WTC11 (cell line): ENCODE measurements at regions not wholly inside any gene's neighbourhood (a gene's known extent, or its start where the extent isn't known, plus 50 kb on each side); places are given as distances from the start of the nearest gene placed in this dataset.

Experiments used
- ATAC-seq: fragments of 200-7000 bp; cut with Tn5 transposase; 2 replicates; pipeline ENCODE4 v1.10.0; 2021; ENCODE audit warnings: mild to moderate bottlenecking, moderate library complexity
- CTCF ChIA-PET: fragments of 300-600 bp; sonication (Branson Sonifier 250); formaldehyde crosslinking; loops from one replicate; lab custom pipeline; 2021; ENCODE audit warnings: antibody characterized with exemption; lab: Charles Lee
- POLR2A ChIA-PET: fragments of 350-600 bp; sonication (Branson Sonifier 250); formaldehyde crosslinking; loops from one replicate; lab custom pipeline; 2021; ENCODE audit warnings: antibody characterized with exemption; lab: Charles Lee
- DNase-seq: peaks from one replicate; pipeline ENCODE4 v3.0.0; 2021; ENCODE audit warnings: low spot score
- H3K27ac Mint-ChIP-seq: 2 replicates; pipeline ENCODE4 v1.8.0; 2021; ENCODE audit warnings: mixed read lengths
- H3K27me3 Mint-ChIP-seq: 2 replicates; pipeline ENCODE4 v1.8.0; 2021; ENCODE audit warnings: low read depth, mild to moderate bottlenecking, moderate library complexity, mixed read lengths
- H3K36me3 Mint-ChIP-seq: 2 replicates; pipeline ENCODE4 v1.8.0; 2021; ENCODE audit warnings: mixed read lengths
- H3K4me1 Mint-ChIP-seq: 2 replicates; pipeline ENCODE4 v1.8.0; 2022; ENCODE audit warnings: mixed read lengths
- H3K4me3 Mint-ChIP-seq: 2 replicates; pipeline ENCODE4 v1.8.0; 2021; ENCODE audit warnings: mild to moderate bottlenecking, moderate library complexity, mixed read lengths
- H3K9me3 Mint-ChIP-seq: 2 replicates; pipeline ENCODE4 v1.8.0; 2021; ENCODE audit warnings: mixed read lengths
- CREB1 ChIP-seq: sonication (generic); formaldehyde crosslinking; IDR thresholded peaks from 2 replicates; pipeline ENCODE4 v1.8.0; 2023; ENCODE audit warnings: mild to moderate bottlenecking, missing genetic modification reagents
- CREM ChIP-seq: sonication (generic); formaldehyde crosslinking; IDR thresholded peaks from 2 replicates; pipeline ENCODE4 v1.8.1; 2022; ENCODE audit warnings: mild to moderate bottlenecking, missing genetic modification reagents, moderate library complexity
- ELF4 ChIP-seq: sonication (generic); formaldehyde crosslinking; IDR thresholded peaks from 2 replicates; pipeline ENCODE4 v1.8.1; 2022; ENCODE audit warnings: low read depth, mild to moderate bottlenecking, moderate library complexity, missing genetic modification reagents
- ESRRA ChIP-seq: sonication (generic); formaldehyde crosslinking; IDR thresholded peaks from 2 replicates; pipeline ENCODE4 v1.8.1; 2022; ENCODE audit warnings: mild to moderate bottlenecking, missing genetic modification reagents, borderline replicate concordance
- ETV6 ChIP-seq: sonication (generic); formaldehyde crosslinking; IDR thresholded peaks from 2 replicates; pipeline ENCODE4 v1.8.1; 2022; ENCODE audit warnings: mild to moderate bottlenecking, missing genetic modification reagents
- FOXJ3 ChIP-seq: sonication (generic); formaldehyde crosslinking; IDR thresholded peaks from 2 replicates; pipeline ENCODE4 v1.9.0; 2021; ENCODE audit warnings: missing genetic modification reagents, mild to moderate bottlenecking, borderline replicate concordance
- FOXP1 ChIP-seq: sonication (generic); formaldehyde crosslinking; IDR thresholded peaks from 2 replicates; pipeline ENCODE4 v1.8.0; 2022; ENCODE audit warnings: missing genetic modification reagents, mild to moderate bottlenecking, moderate library complexity, borderline replicate concordance
- GRHL2 ChIP-seq: fragments of 250-450 bp; sonication (Bioruptor Pico); IDR thresholded peaks from 2 replicates; pipeline ENCODE4 v1.8.0; 2022; ENCODE audit warnings: mild to moderate bottlenecking, moderate library complexity; ENCODE audit not compliant: insufficient replicate concordance, severe bottlenecking
- GTF2I ChIP-seq: fragments of 250-450 bp; sonication (Bioruptor Pico); conservative IDR thresholded peaks from 2 replicates; pipeline ENCODE4 v1.4.0; 2021; ENCODE audit warnings: mild to moderate bottlenecking
- JUN ChIP-seq: sonication (generic); formaldehyde crosslinking; IDR thresholded peaks from 2 replicates; pipeline ENCODE4 v1.8.0; 2023; ENCODE audit warnings: mild to moderate bottlenecking, missing genetic modification reagents
- KAT7 ChIP-seq: sonication (generic); formaldehyde crosslinking; IDR thresholded peaks from 2 replicates; pipeline ENCODE4 v1.8.1; 2023; ENCODE audit warnings: missing genetic modification reagents, mild to moderate bottlenecking, borderline replicate concordance
- MXD4 ChIP-seq: fragments of 250-450 bp; sonication (Bioruptor Pico); IDR thresholded peaks from 2 replicates; pipeline ENCODE4 v1.8.0; 2021; ENCODE audit warnings: mild to moderate bottlenecking, moderate library complexity, borderline replicate concordance
- NFE2L1 ChIP-seq: sonication (generic); formaldehyde crosslinking; IDR thresholded peaks from 2 replicates; pipeline ENCODE4 v1.8.1; 2023; ENCODE audit warnings: missing genetic modification reagents
- NFYB ChIP-seq: sonication (generic); formaldehyde crosslinking; conservative IDR thresholded peaks from 2 replicates; pipeline ENCODE4 v1.8.0; 2022; ENCODE audit warnings: low read depth, missing genetic modification reagents
- NR2C2 ChIP-seq: sonication (generic); formaldehyde crosslinking; IDR thresholded peaks from 2 replicates; pipeline ENCODE4 v1.8.0; 2022; ENCODE audit warnings: mild to moderate bottlenecking, missing genetic modification reagents
- OVOL2 ChIP-seq: fragments of 250-450 bp; sonication (Bioruptor Pico); IDR thresholded peaks from 2 replicates; pipeline ENCODE4 v1.9.0; 2021; ENCODE audit warnings: mild to moderate bottlenecking, borderline replicate concordance
- RELA ChIP-seq: sonication (generic); formaldehyde crosslinking; IDR thresholded peaks from 2 replicates; pipeline ENCODE4 v1.8.1; 2022; ENCODE audit warnings: missing genetic modification reagents, mild to moderate bottlenecking, borderline replicate concordance
- RORB ChIP-seq: fragments of 250-450 bp; sonication (Bioruptor Pico); IDR thresholded peaks from 2 replicates; pipeline ENCODE4 v1.9.0; 2021; ENCODE audit warnings: mild to moderate bottlenecking
- SMAD4 ChIP-seq: sonication (generic); formaldehyde crosslinking; IDR thresholded peaks from 2 replicates; pipeline ENCODE4 v1.8.0; 2022; ENCODE audit warnings: mild to moderate bottlenecking, missing genetic modification reagents
- TEAD1 ChIP-seq: sonication (generic); formaldehyde crosslinking; IDR thresholded peaks from 2 replicates; pipeline ENCODE4 v1.8.0; 2022; ENCODE audit warnings: mild to moderate bottlenecking, missing genetic modification reagents
- ZNF121 ChIP-seq: sonication (generic); formaldehyde crosslinking; IDR thresholded peaks from 2 replicates; pipeline ENCODE4 v1.8.0; 2023; ENCODE audit warnings: missing genetic modification reagents
- ZNF138 ChIP-seq: sonication (generic); formaldehyde crosslinking; conservative IDR thresholded peaks from 2 replicates; pipeline ENCODE4 v1.8.1; 2022; ENCODE audit warnings: mild to moderate bottlenecking, moderate library complexity, missing genetic modification reagents
- ZNF219 ChIP-seq: sonication (generic); formaldehyde crosslinking; IDR thresholded peaks from 2 replicates; pipeline ENCODE4 v1.8.0; 2023; ENCODE audit warnings: missing genetic modification reagents, mild to moderate bottlenecking, borderline replicate concordance
- ZNF317 ChIP-seq: sonication (generic); formaldehyde crosslinking; IDR thresholded peaks from 2 replicates; pipeline ENCODE4 v1.8.1; 2023; ENCODE audit warnings: low read depth, mild to moderate bottlenecking, moderate library complexity, missing genetic modification reagents, borderline replicate concordance
- ZNF416 ChIP-seq: fragments of 250-450 bp; sonication (Bioruptor Pico); IDR thresholded peaks from 2 replicates; pipeline ENCODE4 v1.9.0; 2021; ENCODE audit warnings: mild to moderate bottlenecking, inconsistent platforms
- ZNF423 ChIP-seq: fragments of 250-450 bp; sonication (Bioruptor Pico); IDR thresholded peaks from 2 replicates; pipeline ENCODE4 v2.1.2; 2022; ENCODE audit warnings: mild to moderate bottlenecking, moderate library complexity
- TF ChIP-seq, protein P1 (sequence below): sonication (generic); formaldehyde crosslinking; IDR thresholded peaks from 2 replicates; pipeline ENCODE4 v1.8.0; 2023; ENCODE audit warnings: missing genetic modification reagents
- TF ChIP-seq, protein P2 (sequence below): sonication (generic); formaldehyde crosslinking; IDR thresholded peaks from 2 replicates; pipeline ENCODE4 v1.8.0; 2022; ENCODE audit warnings: mild to moderate bottlenecking, missing genetic modification reagents
- TF ChIP-seq, protein P3 (sequence below): sonication (generic); formaldehyde crosslinking; IDR thresholded peaks from 2 replicates; pipeline ENCODE4 v1.8.1; 2022; ENCODE audit warnings: mild to moderate bottlenecking, missing genetic modification reagents, moderate library complexity, borderline replicate concordance
- TF ChIP-seq, protein P4 (sequence below): fragments of 250-450 bp; sonication (Bioruptor Pico); IDR thresholded peaks from 2 replicates; pipeline ENCODE4 v1.9.0; 2021; ENCODE audit warnings: mild to moderate bottlenecking
- TF ChIP-seq, protein P5 (sequence below): sonication (generic); formaldehyde crosslinking; IDR thresholded peaks from 2 replicates; pipeline ENCODE4 v1.8.1; 2022; ENCODE audit warnings: low read depth, mild to moderate bottlenecking, moderate library complexity, missing genetic modification reagents, borderline replicate concordance

DNA sequence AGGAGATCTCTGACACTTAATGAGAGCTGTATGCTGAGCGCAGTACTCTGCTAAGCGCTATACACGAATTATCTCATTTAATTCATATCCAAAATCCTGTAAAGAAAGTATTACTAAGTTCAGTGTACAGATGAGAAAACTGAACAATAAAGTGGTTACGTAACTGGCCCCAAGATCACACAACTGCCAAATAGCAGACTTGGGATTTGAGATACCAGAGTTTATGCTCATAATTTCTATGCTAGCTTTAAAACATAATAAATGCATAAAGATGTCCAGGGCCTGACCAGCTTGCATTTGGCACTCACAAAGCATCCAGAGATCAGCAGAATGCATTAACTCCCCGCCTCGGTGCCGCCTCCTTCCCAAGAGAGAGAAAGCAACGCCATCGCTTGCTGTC is 83.2 kb upstream of the PWP1 start:
- H3K4me1 Mint-ChIP-seq, result peaks cover 19% of the 10 kb centered on the region
- ATAC-seq (no peak), DNase-seq (no peak)
- H3K4me3 Mint-ChIP-seq, result no peak overlapping the region
- H3K27ac Mint-ChIP-seq, result no peak overlapping the region
- ChIA-PET POLR2A (no interaction called here), CTCF (interaction anchor here (1.4 kb wide), 2 partner anchors 79 to 200 kb away, joined by 3 to 4 read pairs; no protein-coding TSS in a partner anchor)
- H3K36me3 Mint-ChIP-seq, result no peaks in the 10 kb centered on the region
- no peaks in the 10 kb centered on the region for H3K27me3 Mint-ChIP-seq
- no peak for TF ChIP-seq NR2C2 (CRISPR knock-in tag)
- no peak for TF ChIP-seq MXD4 (CRISPR knock-in tag)
- TF ChIP-seq OVOL2 (CRISPR knock-in tag), result no peak
- TF ChIP-seq ELF4, result no peak
- no peak for TF ChIP-seq GTF2I (CRISPR knock-in tag)
- TF ChIP-seq ZNF317 (CRISPR knock-in tag), result no peak
- TF ChIP-seq ESRRA (CRISPR knock-in tag), result no peak
- TF ChIP-seq TEAD1 (CRISPR knock-in tag), result no peak
- no peak for TF ChIP-seq FOXP1 (CRISPR knock-in tag)
- TF ChIP-seq ZNF219 (CRISPR knock-in tag), result no peak
- TF ChIP-seq ZNF416 (CRISPR knock-in tag), result no peak
- no peak for TF ChIP-seq FOXJ3
- TF ChIP-seq ZNF121 (CRISPR knock-in tag), result no peak
- no peak for TF ChIP-seq CREB1 (CRISPR knock-in tag)
- no peak for TF ChIP-seq SMAD4
- no peak for TF ChIP-seq JUN (CRISPR knock-in tag)
- TF ChIP-seq, protein P1, sequence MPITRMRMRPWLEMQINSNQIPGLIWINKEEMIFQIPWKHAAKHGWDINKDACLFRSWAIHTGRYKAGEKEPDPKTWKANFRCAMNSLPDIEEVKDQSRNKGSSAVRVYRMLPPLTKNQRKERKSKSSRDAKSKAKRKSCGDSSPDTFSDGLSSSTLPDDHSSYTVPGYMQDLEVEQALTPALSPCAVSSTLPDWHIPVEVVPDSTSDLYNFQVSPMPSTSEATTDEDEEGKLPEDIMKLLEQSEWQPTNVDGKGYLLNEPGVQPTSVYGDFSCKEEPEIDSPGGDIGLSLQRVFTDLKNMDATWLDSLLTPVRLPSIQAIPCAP (CRISPR knock-in tag), result no peak
- TF ChIP-seq, protein P2, sequence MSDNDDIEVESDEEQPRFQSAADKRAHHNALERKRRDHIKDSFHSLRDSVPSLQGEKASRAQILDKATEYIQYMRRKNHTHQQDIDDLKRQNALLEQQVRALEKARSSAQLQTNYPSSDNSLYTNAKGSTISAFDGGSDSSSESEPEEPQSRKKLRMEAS (CRISPR knock-in tag), result no peak
- no peak for TF ChIP-seq KAT7 (CRISPR knock-in tag)
- TF ChIP-seq, protein P3, sequence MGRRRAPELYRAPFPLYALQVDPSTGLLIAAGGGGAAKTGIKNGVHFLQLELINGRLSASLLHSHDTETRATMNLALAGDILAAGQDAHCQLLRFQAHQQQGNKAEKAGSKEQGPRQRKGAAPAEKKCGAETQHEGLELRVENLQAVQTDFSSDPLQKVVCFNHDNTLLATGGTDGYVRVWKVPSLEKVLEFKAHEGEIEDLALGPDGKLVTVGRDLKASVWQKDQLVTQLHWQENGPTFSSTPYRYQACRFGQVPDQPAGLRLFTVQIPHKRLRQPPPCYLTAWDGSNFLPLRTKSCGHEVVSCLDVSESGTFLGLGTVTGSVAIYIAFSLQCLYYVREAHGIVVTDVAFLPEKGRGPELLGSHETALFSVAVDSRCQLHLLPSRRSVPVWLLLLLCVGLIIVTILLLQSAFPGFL, result no peak
- peaks cover 6% of the 10 kb centered on the region for H3K9me3 Mint-ChIP-seq

DNA sequence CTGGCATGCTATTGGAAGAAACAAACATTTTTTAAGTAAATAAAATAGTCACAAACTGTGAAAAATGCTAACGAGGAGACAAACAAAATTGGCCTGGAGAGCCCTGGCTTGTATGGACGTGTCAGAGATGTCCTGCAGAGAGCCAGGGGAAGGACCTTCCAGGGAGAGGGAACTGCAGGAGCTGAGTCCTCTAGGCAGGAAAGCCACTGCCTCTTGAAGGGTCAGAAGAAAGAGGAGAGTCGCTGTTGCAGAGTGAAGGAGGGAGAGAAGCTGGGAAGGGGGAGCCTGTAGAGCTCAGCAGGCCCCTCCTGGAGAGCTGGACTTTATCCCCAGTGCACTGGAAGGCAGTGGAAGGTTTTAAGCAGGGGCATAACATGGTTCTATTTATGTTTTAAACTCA is 80.3 kb upstream of the PWP1 start:
- POLR2A ChIA-PET, result no interaction called here
- DNase-seq (no peak), ATAC-seq (no peak)
- TF ChIP-seq ETV6 (CRISPR knock-in tag), result no peak
- TF ChIP-seq GRHL2 (CRISPR knock-in tag), result no peak
- no peak for TF ChIP-seq RELA (CRISPR knock-in tag)
- no peak for TF ChIP-seq NFE2L1 (CRISPR knock-in tag)
- TF ChIP-seq, protein P4, sequence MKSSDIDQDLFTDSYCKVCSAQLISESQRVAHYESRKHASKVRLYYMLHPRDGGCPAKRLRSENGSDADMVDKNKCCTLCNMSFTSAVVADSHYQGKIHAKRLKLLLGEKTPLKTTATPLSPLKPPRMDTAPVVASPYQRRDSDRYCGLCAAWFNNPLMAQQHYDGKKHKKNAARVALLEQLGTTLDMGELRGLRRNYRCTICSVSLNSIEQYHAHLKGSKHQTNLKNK (CRISPR knock-in tag), result no peak
- no peak for TF ChIP-seq ZNF423 (CRISPR knock-in tag)
- TF ChIP-seq RORB (CRISPR knock-in tag), result no peak
- no peak for TF ChIP-seq TEAD1 (CRISPR knock-in tag)
- no peak for TF ChIP-seq NFYB (CRISPR knock-in tag)
- TF ChIP-seq KAT7 (CRISPR knock-in tag), result no peak
- TF ChIP-seq CREM (CRISPR knock-in tag), result no peak
- TF ChIP-seq, protein P5, sequence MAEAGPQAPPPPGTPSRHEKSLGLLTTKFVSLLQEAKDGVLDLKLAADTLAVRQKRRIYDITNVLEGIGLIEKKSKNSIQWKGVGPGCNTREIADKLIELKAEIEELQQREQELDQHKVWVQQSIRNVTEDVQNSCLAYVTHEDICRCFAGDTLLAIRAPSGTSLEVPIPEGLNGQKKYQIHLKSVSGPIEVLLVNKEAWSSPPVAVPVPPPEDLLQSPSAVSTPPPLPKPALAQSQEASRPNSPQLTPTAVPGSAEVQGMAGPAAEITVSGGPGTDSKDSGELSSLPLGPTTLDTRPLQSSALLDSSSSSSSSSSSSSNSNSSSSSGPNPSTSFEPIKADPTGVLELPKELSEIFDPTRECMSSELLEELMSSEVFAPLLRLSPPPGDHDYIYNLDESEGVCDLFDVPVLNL, result no peak
- TF ChIP-seq ZNF138 (CRISPR knock-in tag), result no peak
- Mint-ChIP-seq H3K27ac (no peak overlapping the region), H3K27me3 (no peaks in the 10 kb centered on the region), H3K36me3 (no peaks in the 10 kb centered on the region), H3K4me3 (no peak overlapping the region), H3K4me1 (peaks cover 44% of the 10 kb centered on the region), H3K9me3 (no peaks in the 10 kb centered on the region)
- CTCF ChIA-PET, result interaction anchor here (0.6 to 4.3 kb wide), 12 partner anchors 16 to 500 kb away, joined by 3 to 35 read pairs (median 4); no protein-coding TSS in a partner anchor
